K562 (cell line): ENCODE measurements at regions not wholly inside any gene's neighbourhood (a gene's known extent, or its start where the extent isn't known, plus 50 kb on each side); places are given as distances from the start of the nearest gene placed in this dataset.
A peak's percentile ranks its signal among the peaks of the same experiment; 100 is the strongest.

Experiments used
- ARNT ChIP-seq, 2 experiments: fragments of 450-650 bp; IDR thresholded peaks; 2 replicates each; pipeline ENCODE4 v1.6.1; 2016; ENCODE audit warnings: mild to moderate bottlenecking in 1 of 2
- BHLHE40 ChIP-seq: IDR thresholded peaks from 2 replicates; pipeline ENCODE4 v1.6.1; 2011; ENCODE audit warnings: low read length, improper control_type of control experiment
- CBX3 ChIP-seq, 2 experiments: IDR thresholded peaks; 1 replicate in 1 of 2; 2 replicates in 1 of 2; pipeline ENCODE4 v1.6.1; 2012; ENCODE audit warnings: inconsistent platforms in 2 of 2, low read length in 2 of 2, borderline replicate concordance in 1 of 2, control low read depth in 1 of 2
- EP300 ChIP-seq: IDR thresholded peaks from 2 replicates; pipeline ENCODE4 v1.6.1; 2012; ENCODE audit warnings: low read length, improper control_type of control experiment
- ETV5 ChIP-seq: sonication (generic); formaldehyde crosslinking; IDR thresholded peaks from 2 replicates; pipeline ENCODE4 v1.4.0; 2020; ENCODE audit warnings: low read depth, mild to moderate bottlenecking, missing genetic modification reagents
- MEIS2 ChIP-seq: fragments of 450-650 bp; IDR thresholded peaks from 2 replicates; pipeline ENCODE4 v1.6.1; 2014; ENCODE audit warnings: mild to moderate bottlenecking; ENCODE audit not compliant: partially characterized antibody
- RB1 ChIP-seq: fragments of 450-650 bp; IDR thresholded peaks from 2 replicates; pipeline ENCODE4 v1.6.1; 2017; ENCODE audit warnings: low read depth, mild to moderate bottlenecking
- RBM39 ChIP-seq: fragments of 200-400 bp; formaldehyde crosslinking; optimal IDR thresholded peaks from 2 replicates; pipeline ENCODE3; 2018; ENCODE audit warnings: low read depth, low read length
- SIN3B ChIP-seq: fragments of 450-650 bp; IDR thresholded peaks from 2 replicates; pipeline ENCODE4 v1.6.1; 2017; ENCODE audit warnings: low read depth, mild to moderate bottlenecking, moderate library complexity
- SOX6 ChIP-seq: fragments of 450-650 bp; IDR thresholded peaks from 2 replicates; pipeline ENCODE4 v1.6.1; 2014; ENCODE audit warnings: mild to moderate bottlenecking
- SUPT5H ChIP-seq: fragments of 450-650 bp; IDR thresholded peaks from 2 replicates; pipeline ENCODE4 v1.6.1; 2016
- ZNF316 ChIP-seq: fragments of 450-650 bp; IDR thresholded peaks from 2 replicates; pipeline ENCODE4 v1.6.1; 2016
- ZNF384 ChIP-seq: IDR thresholded peaks from 2 replicates; pipeline ENCODE4 v1.6.1; 2012; ENCODE audit warnings: low read depth, low read length, improper control_type of control experiment
- TF ChIP-seq, protein P1 (sequence below): sonication (generic); formaldehyde crosslinking; IDR thresholded peaks from 2 replicates; pipeline ENCODE4 v1.8.0; 2022; ENCODE audit warnings: mild to moderate bottlenecking, missing genetic modification reagents
- TF ChIP-seq, protein P2 (sequence below): fragments of 450-650 bp; formaldehyde crosslinking; IDR thresholded peaks from 2 replicates; pipeline ENCODE4 v1.4.0; 2020; ENCODE audit warnings: mild to moderate bottlenecking, moderate library complexity
- TF ChIP-seq, protein P3 (sequence below): fragments of 250-450 bp; sonication (Bioruptor Pico); IDR thresholded peaks from 2 replicates; pipeline ENCODE4 v1.5.0; 2020; ENCODE audit warnings: mild to moderate bottlenecking, borderline replicate concordance
- TF ChIP-seq, protein P4 (sequence below): fragments of 250-450 bp; sonication (Bioruptor Pico); IDR thresholded peaks from 2 replicates; pipeline ENCODE4 v1.8.0; 2022; ENCODE audit warnings: inconsistent platforms, mild to moderate bottlenecking, moderate library complexity, borderline replicate concordance
- TF ChIP-seq, protein P5 (sequence below), 2 experiments: IDR thresholded peaks in 1 of 2; conservative IDR thresholded peaks in 1 of 2; 2 replicates each; pipeline ENCODE4 v1.6.1; 2016; ENCODE audit warnings: low read depth in 2 of 2, mild to moderate bottlenecking in 1 of 2, missing compliant biosample characterization in 1 of 2, missing genetic modification characterization in 1 of 2, moderate library complexity in 1 of 2
- TF ChIP-seq, protein P6 (sequence below): fragments of 250-450 bp; sonication (Bioruptor Pico); IDR thresholded peaks from 2 replicates; pipeline ENCODE4 v1.8.0; 2021; ENCODE audit warnings: mild to moderate bottlenecking, moderate library complexity

DNA sequence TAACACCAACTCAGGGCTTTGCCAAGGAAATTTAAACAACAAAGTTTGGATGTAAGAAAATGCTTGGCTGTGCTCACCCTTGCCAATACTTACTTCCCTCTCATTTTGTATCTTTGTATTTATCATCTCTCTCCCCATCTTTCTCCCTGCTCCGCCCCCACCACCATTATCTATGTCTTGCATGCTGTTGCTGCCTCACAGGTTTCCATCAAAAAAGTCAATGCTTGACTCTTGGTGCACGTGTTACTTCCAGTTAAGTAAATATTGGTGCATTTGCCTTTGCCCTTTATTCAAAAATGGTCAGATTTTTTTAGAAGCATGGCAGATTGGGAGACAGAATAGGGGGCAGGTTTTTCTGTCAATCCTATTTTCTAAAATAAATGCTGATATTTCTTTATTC, 626.0 kb downstream of the ACTR3B start (continued):
- TF ChIP-seq, protein P1, sequence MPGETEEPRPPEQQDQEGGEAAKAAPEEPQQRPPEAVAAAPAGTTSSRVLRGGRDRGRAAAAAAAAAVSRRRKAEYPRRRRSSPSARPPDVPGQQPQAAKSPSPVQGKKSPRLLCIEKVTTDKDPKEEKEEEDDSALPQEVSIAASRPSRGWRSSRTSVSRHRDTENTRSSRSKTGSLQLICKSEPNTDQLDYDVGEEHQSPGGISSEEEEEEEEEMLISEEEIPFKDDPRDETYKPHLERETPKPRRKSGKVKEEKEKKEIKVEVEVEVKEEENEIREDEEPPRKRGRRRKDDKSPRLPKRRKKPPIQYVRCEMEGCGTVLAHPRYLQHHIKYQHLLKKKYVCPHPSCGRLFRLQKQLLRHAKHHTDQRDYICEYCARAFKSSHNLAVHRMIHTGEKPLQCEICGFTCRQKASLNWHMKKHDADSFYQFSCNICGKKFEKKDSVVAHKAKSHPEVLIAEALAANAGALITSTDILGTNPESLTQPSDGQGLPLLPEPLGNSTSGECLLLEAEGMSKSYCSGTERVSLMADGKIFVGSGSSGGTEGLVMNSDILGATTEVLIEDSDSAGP: no peak
- TF ChIP-seq SOX6: peak; percentile 73
- TF ChIP-seq, protein P2, sequence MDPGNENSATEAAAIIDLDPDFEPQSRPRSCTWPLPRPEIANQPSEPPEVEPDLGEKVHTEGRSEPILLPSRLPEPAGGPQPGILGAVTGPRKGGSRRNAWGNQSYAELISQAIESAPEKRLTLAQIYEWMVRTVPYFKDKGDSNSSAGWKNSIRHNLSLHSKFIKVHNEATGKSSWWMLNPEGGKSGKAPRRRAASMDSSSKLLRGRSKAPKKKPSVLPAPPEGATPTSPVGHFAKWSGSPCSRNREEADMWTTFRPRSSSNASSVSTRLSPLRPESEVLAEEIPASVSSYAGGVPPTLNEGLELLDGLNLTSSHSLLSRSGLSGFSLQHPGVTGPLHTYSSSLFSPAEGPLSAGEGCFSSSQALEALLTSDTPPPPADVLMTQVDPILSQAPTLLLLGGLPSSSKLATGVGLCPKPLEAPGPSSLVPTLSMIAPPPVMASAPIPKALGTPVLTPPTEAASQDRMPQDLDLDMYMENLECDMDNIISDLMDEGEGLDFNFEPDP (CRISPR knock-in tag): no peak
- TF ChIP-seq ETV5: no peak
- TF ChIP-seq ZNF384: 0 out of 2 replicates have a peak, but pooled peaks have one; percentile 31
- peak; percentile 84 for TF ChIP-seq BHLHE40
- TF ChIP-seq ZNF316: 0 out of 2 replicates have a peak, but pooled peaks have one; percentile 5
- TF ChIP-seq SUPT5H: no peak
- peak; percentile 60 for TF ChIP-seq MEIS2
- TF ChIP-seq, protein P3, sequence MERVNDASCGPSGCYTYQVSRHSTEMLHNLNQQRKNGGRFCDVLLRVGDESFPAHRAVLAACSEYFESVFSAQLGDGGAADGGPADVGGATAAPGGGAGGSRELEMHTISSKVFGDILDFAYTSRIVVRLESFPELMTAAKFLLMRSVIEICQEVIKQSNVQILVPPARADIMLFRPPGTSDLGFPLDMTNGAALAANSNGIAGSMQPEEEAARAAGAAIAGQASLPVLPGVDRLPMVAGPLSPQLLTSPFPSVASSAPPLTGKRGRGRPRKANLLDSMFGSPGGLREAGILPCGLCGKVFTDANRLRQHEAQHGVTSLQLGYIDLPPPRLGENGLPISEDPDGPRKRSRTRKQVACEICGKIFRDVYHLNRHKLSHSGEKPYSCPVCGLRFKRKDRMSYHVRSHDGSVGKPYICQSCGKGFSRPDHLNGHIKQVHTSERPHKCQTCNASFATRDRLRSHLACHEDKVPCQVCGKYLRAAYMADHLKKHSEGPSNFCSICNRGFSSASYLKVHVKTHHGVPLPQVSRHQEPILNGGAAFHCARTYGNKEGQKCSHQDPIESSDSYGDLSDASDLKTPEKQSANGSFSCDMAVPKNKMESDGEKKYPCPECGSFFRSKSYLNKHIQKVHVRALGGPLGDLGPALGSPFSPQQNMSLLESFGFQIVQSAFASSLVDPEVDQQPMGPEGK (CRISPR knock-in tag): no peak
- TF ChIP-seq EP300: peak; percentile 65; the same call in 1 of the 2 replicates
- TF ChIP-seq, protein P4, sequence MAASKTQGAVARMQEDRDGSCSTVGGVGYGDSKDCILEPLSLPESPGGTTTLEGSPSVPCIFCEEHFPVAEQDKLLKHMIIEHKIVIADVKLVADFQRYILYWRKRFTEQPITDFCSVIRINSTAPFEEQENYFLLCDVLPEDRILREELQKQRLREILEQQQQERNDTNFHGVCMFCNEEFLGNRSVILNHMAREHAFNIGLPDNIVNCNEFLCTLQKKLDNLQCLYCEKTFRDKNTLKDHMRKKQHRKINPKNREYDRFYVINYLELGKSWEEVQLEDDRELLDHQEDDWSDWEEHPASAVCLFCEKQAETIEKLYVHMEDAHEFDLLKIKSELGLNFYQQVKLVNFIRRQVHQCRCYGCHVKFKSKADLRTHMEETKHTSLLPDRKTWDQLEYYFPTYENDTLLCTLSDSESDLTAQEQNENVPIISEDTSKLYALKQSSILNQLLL: no peak
- TF ChIP-seq, protein P5, sequence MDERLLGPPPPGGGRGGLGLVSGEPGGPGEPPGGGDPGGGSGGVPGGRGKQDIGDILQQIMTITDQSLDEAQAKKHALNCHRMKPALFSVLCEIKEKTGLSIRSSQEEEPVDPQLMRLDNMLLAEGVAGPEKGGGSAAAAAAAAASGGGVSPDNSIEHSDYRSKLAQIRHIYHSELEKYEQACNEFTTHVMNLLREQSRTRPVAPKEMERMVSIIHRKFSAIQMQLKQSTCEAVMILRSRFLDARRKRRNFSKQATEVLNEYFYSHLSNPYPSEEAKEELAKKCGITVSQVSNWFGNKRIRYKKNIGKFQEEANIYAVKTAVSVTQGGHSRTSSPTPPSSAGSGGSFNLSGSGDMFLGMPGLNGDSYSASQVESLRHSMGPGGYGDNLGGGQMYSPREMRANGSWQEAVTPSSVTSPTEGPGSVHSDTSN (CRISPR knock-in tag; IDR thresholded peaks at IDR 0.05; ENCODE audit: low read depth): no peak
- TF ChIP-seq, protein P5 (tag; conservative IDR thresholded peaks at IDR 0.05; ENCODE audit: low read depth): peak; percentile 55
- TF ChIP-seq CBX3 (IDR thresholded peaks at IDR 0.05; ENCODE audit: borderline replicate concordance in 1 of 2, low read length in 2 of 2): no peak
- TF ChIP-seq RBM39: no peak
- 0 out of 4 replicates have a peak, but pooled peaks of 1 of the 2 experiments have one; percentile 38 for TF ChIP-seq ARNT (IDR thresholded peaks at IDR 0.05)
- TF ChIP-seq SIN3B: no peak
- TF ChIP-seq, protein P6, sequence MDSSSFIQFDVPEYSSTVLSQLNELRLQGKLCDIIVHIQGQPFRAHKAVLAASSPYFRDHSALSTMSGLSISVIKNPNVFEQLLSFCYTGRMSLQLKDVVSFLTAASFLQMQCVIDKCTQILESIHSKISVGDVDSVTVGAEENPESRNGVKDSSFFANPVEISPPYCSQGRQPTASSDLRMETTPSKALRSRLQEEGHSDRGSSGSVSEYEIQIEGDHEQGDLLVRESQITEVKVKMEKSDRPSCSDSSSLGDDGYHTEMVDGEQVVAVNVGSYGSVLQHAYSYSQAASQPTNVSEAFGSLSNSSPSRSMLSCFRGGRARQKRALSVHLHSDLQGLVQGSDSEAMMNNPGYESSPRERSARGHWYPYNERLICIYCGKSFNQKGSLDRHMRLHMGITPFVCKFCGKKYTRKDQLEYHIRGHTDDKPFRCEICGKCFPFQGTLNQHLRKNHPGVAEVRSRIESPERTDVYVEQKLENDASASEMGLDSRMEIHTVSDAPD (CRISPR knock-in tag): no peak
- no peak for TF ChIP-seq RB1
